Glomerular visceral epithelial cell (primary cell): ENCODE measurements at regions not wholly inside any gene's neighbourhood (a gene's known extent, or its start where the extent isn't known, plus 50 kb on each side); places are given as distances from the start of the nearest gene placed in this dataset.

Experiments used
- DNase-seq: peaks from one replicate; pipeline ENCODE4 v3.0.0-alpha.2; 2016; ENCODE audit errors: extremely low spot score

- peak; percentile 9 for DNase-seq
Measured at GRCh38 chr6:77403424-77403823, 59.9 kb downstream of the HTR1B start.

GRCh38 chr6:77401231-77401630, 62.1 kb downstream of the HTR1B start:
- no peak for DNase-seq

DNA sequence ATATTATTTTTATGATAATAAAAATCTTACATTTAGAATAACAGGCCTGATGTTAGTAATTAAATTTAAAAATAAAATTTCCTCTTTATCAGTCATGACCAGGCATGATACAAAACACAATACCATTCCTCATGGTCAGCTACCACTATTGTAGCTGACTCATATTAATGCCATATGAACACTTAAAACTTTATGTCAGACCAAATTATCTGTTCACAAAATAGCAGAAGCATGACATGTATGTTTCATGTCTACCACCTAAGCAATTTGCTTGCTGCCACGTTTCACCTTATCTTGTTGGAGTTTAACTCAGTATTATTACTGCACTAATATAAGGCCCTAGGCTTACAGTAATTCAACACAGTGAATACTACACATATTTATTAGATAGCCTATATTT, 65.7 kb downstream of the HTR1B start:
- no peak for DNase-seq

DNA sequence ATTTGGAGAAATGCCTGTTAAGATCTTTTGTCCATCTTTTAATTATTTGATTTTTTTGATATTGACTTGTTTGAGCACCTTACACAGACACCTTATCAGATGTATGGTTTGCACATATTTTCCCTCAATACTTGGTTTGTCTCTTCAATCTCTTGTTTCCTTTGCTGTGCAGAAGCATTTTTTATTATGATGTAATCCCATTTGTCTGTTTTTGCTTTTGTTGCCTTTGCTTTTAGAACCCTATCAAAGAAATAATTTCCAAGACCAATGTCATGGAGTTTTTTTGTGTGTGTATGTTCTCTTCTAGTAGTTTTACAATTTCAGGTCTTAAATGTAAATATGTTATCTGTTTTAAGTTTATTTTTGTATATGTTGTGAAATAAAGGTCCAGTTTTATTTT, 73.9 kb downstream of the HTR1B start:
- no peak for DNase-seq

- DNase-seq, result no peak
Measured at GRCh38 chr6:77383026-77383425, 80.3 kb downstream of the HTR1B start.

GRCh38 chr6:77373955-77374354, 89.3 kb downstream of the HTR1B start:
- DNase-seq, result no peak

DNA sequence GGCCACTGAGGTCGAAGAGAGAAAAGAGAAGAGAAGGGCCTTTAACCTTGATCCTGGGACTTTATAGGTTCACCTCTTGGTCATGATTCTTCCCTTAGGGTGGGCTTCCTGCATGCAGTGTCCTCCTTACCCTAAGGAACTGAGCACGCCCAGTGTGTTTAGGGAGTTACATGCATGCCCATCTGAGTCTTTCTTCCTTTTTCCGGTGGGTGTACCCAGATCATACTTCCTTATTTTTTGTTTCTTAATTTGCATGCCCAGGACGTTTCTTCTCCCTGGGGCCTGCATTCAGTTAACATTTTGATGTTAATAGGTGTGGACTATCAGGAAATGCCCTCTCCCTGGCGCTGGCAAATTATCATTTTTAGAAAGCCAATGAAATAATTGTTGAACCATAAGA, 91.5 kb downstream of the HTR1B start:
- no peak for DNase-seq

GRCh38 chr6:77368660-77369313, 94.5 kb downstream of the HTR1B start:
- peak; percentile 71 for DNase-seq

DNA sequence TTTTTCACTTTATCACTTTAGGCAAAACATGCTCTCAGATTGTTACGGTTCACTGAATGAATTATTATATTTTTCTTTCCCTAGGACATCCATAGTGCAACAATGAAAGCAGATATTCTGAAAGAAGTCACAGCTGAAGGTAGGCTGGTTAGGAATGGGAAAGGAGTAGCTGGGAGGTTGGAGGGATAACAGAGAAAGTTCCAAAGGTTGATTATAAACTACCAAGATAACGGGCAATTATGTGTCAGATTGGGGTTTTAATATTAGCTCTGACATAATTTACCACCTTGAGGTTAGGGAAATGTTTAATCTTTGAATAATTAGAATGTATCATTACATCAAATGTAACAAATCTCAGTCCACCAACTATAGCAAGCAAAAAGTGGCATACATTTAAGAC, 96.5 kb downstream of the HTR1B start:
- DNase-seq, result no peak

GRCh38 chr6:77363702-77364101, 99.6 kb downstream of the HTR1B start:
- DNase-seq, result no peak

- DNase-seq, result no peak
Measured at GRCh38 chr6:77362055-77362454, 101.2 kb downstream of the HTR1B start.

GRCh38 chr6:77361018-77361417, 102.3 kb downstream of the HTR1B start:
- peak; percentile 28 for DNase-seq

DNA sequence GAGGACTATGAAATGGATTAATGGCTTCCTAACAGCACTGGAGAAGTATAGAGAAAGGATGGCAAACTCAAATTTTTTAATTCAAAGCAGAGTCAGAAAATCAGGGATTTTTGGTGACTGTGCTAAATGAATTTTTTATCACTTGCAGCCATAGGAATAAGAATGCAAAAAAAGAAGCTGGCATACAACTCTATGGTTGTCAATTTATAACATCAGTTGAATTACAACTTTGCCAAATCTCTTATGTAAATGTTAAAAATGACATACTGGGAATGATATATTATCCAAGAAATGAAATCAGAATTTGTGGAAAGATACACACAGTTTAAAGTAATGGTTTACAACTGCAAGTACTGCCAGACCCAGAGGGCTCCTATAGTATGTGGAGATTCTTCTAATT, 106.5 kb downstream of the HTR1B start:
- no peak for DNase-seq

GRCh38 chr6:77354581-77354980, 108.7 kb downstream of the HTR1B start:
- DNase-seq, result no peak

GRCh38 chr6:77353129-77353528, 110.2 kb downstream of the HTR1B start:
- DNase-seq, result no peak

GRCh38 chr6:77341058-77341986, 122.0 kb downstream of the HTR1B start:
- DNase-seq, result no peak

DNA sequence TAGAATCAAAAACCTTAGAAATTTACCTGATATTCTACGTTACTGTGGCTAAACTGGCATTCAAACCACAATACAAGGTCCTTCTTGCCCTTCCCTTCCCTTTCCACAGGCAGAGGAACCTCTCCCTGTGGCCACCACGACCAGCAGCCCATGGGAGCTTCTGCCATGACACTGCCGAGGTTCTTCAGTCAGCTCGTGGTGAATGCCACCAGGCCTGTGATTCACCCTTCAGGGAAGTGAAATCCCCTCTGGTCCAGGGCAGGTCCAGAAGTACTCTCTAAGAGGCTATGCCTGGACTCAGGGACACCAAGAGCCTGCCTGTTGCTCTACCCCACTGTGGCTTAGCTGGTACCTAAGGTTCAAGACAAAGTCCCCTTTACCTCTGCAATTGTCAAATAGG, 123.0 kb downstream of the HTR1B start:
- DNase-seq, result no peak

DNA sequence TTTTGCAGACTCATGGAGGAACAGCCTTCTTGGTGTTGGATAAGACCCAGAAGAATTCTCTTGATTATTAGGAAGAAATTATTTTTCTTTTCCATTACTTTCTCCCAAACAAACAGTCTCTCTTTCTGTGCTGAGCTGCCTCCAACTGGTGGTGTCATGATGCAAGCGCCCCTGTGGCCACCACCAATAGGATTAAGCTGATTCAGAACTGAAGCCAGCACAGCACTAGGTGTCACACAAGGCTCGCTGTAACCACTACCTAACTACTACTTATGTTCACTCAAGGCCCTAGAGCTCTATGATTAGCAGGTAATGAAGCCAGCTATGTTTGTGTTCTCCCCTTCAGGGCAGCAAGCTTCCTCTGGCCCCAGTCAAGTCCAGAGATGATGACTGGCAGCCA, 123.4 kb downstream of the HTR1B start:
- DNase-seq, result no peak

- no peak for DNase-seq
Measured at GRCh38 chr6:77337392-77337791, 125.9 kb downstream of the HTR1B start.

- DNase-seq, result no peak
Measured at GRCh38 chr6:77334093-77334492, 129.2 kb downstream of the HTR1B start.

GRCh38 chr6:77332915-77333623, 130.2 kb downstream of the HTR1B start:
- DNase-seq, result no peak

DNA sequence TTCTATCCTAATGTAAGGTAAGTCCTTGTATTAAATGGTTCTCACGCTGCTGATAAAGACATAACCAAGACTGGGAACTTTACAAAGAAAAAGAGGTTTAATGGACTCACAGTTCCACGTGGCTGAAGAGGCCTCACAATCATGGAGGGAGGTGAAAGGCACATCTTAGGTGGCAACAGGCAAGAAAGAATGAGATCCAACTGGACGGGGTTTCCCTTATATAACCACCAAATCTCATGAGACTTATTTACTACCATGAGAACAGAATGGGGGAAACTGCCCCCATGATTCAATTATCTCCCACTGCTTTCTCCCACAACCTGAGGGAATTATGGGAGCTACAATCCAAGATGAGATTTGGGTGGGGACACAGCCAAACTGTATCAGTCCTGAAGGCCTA, 136.6 kb downstream of the HTR1B start:
- no peak for DNase-seq

DNA sequence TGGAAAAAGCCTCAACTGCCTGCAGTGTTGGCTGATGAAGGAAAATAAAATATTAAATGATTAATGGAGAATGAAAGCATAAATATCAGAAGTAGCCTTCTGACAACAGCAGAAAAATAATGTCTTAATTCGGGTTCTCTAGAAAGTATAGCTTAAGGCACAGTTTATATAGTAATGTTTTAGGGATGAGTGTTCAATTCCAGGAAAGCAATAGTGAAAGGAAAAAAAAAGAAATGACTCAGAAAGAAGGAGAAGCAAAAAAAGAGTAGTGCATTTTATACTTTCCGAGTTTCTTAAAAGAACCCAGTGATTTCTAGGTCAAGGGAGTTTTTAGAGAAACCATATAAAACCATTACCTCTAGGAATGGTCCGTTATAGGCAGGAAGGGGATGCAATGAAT, 137.3 kb downstream of the HTR1B start:
- no peak for DNase-seq
